UCSD-AML1 (cell line): ENCODE measurements at regions not wholly inside any gene's neighbourhood (a gene's known extent, or its start where the extent isn't known, plus 50 kb on each side); places are given as distances from the start of the nearest gene placed in this dataset.

Source experiments
- DNase-seq: peaks from one replicate; lab custom pipeline; 2025; ENCODE audit not compliant: unreplicated experiment; lab: John Stamatoyannopoulos, UW

GRCh38 chr1:218633238-218633988 lies 288.3 kb downstream of the TGFB2 start:
- no peak for DNase-seq

GRCh38 chr1:218634212-218634611 lies 289.1 kb downstream of the TGFB2 start:
- no peak for DNase-seq

GRCh38 chr1:218636548-218636947 lies 291.4 kb downstream of the TGFB2 start:
- DNase-seq = no peak

- DNase-seq = no peak
These were observed 295.0 kb downstream of the TGFB2 start for GRCh38 chr1:218640173-218640572.

GRCh38 chr1:218642033-218642948 lies 297.2 kb downstream of the TGFB2 start:
- no peak for DNase-seq

- DNase-seq = no peak
These were observed 298.1 kb downstream of the TGFB2 start for GRCh38 chr1:218643281-218643680.

GRCh38 chr1:218643926-218644325 lies 298.8 kb downstream of the TGFB2 start:
- no peak for DNase-seq

- DNase-seq = no peak
These were observed 301.2 kb downstream of the TGFB2 start for GRCh38 chr1:218646288-218646687.

- no peak for DNase-seq
These were observed 311.3 kb downstream of the TGFB2 start for GRCh38 chr1:218656301-218657037.

- DNase-seq = no peak
These were observed 313.1 kb downstream of the TGFB2 start for GRCh38 chr1:218658269-218658668.

GRCh38 chr1:218658899-218659298 lies 313.8 kb downstream of the TGFB2 start:
- no peak for DNase-seq

GRCh38 chr1:218659911-218660677 lies 315.0 kb downstream of the TGFB2 start:
- no peak for DNase-seq

- no peak for DNase-seq
These were observed 315.5 kb downstream of the TGFB2 start for GRCh38 chr1:218660678-218661053.

GRCh38 chr1:218661411-218661810 lies 316.3 kb downstream of the TGFB2 start:
- no peak for DNase-seq

GRCh38 chr1:218664385-218665170 lies 319.4 kb downstream of the TGFB2 start:
- no peak for DNase-seq

GRCh38 chr1:218665221-218665620 lies 320.1 kb downstream of the TGFB2 start:
- DNase-seq = no peak

- DNase-seq = no peak
These were observed 321.1 kb downstream of the TGFB2 start for GRCh38 chr1:218666263-218666662.

- no peak for DNase-seq
These were observed 322.8 kb downstream of the TGFB2 start for GRCh38 chr1:218667781-218668516.

- DNase-seq = no peak
These were observed 324.3 kb downstream of the TGFB2 start for GRCh38 chr1:218669431-218669830.
